Kidney epithelial cell (primary cell): ENCODE measurements at regions not wholly inside any gene's neighbourhood (a gene's known extent, or its start where the extent isn't known, plus 50 kb on each side); places are given as distances from the start of the nearest gene placed in this dataset.

Experiments used
- DNase-seq: peaks from one replicate; pipeline ENCODE4 v3.0.0-alpha.2; 2010; ENCODE audit warnings: low read depth
- H3K27me3 ChIP-seq: 2 replicates; pipeline ENCODE4 v1.6.0; 2011; ENCODE audit warnings: low read length; ENCODE audit not compliant: control insufficient read depth, insufficient read depth
- H3K36me3 ChIP-seq: 2 replicates; pipeline ENCODE4 v1.5.1; 2011; ENCODE audit warnings: low read length; ENCODE audit not compliant: control insufficient read depth, insufficient read depth
- H3K4me3 ChIP-seq: 2 replicates; pipeline ENCODE4 v1.5.1; 2011; ENCODE audit warnings: low read depth, mild to moderate bottlenecking, control low read depth, low read length
- CTCF ChIP-seq: IDR thresholded peaks from 2 replicates; pipeline ENCODE4 v1.5.1; 2011; ENCODE audit warnings: mild to moderate bottlenecking, moderate library complexity, low read length, control low read depth, inconsistent platforms; ENCODE audit not compliant: insufficient read depth, poor library complexity, severe bottlenecking

GRCh38 chr2:19818039-19818438 lies 83.7 kb downstream of the TTC32 start:
- TF ChIP-seq CTCF, result no peak
- no peak overlapping the region for H3K4me3 ChIP-seq
- H3K27me3 ChIP-seq, result no peaks in the 10 kb centered on the region
- H3K36me3 ChIP-seq, result no peaks in the 10 kb centered on the region
- no peak for DNase-seq

- Histone ChIP-seq H3K4me3 (no peak overlapping the region), H3K36me3 (no peaks in the 10 kb centered on the region), H3K27me3 (no peaks in the 10 kb centered on the region)
- DNase-seq, result no peak
- TF ChIP-seq CTCF, result no peak
These were observed 86.0 kb downstream of the TTC32 start for GRCh38 chr2:19815746-19816145.

GRCh38 chr2:19812166-19812565 lies 89.6 kb downstream of the TTC32 start:
- Histone ChIP-seq H3K27me3 (no peaks in the 10 kb centered on the region), H3K4me3 (no peak overlapping the region), H3K36me3 (no peaks in the 10 kb centered on the region)
- DNase-seq, result no peak
- TF ChIP-seq CTCF, result no peak

- no peak for TF ChIP-seq CTCF
- H3K36me3 ChIP-seq, result no peaks in the 10 kb centered on the region
- no peak overlapping the region for H3K4me3 ChIP-seq
- DNase-seq, result no peak
- H3K27me3 ChIP-seq, result no peaks in the 10 kb centered on the region
These were observed 90.6 kb downstream of the TTC32 start for GRCh38 chr2:19811186-19811585.

GRCh38 chr2:19810637-19811036 lies 91.1 kb downstream of the TTC32 start:
- TF ChIP-seq CTCF, result no peak

GRCh38 chr2:19810148-19810547 lies 91.6 kb downstream of the TTC32 start:
- DNase-seq, result no peak
- Histone ChIP-seq H3K27me3 (no peaks in the 10 kb centered on the region), H3K36me3 (no peaks in the 10 kb centered on the region), H3K4me3 (no peak overlapping the region)
- no peak for TF ChIP-seq CTCF

More at GRCh38 chr2:19810637-19811036, 91.1 kb downstream of the TTC32 start:
- Histone ChIP-seq H3K27me3 (no peaks in the 10 kb centered on the region), H3K36me3 (no peaks in the 10 kb centered on the region), H3K4me3 (no peak overlapping the region)
- DNase-seq, result no peak
